ENCODE measurements at regions not wholly inside any gene's neighbourhood (a gene's known extent, or its start where the extent isn't known, plus 50 kb on each side); places are given as distances from the start of the nearest gene placed in this dataset.

DNA sequence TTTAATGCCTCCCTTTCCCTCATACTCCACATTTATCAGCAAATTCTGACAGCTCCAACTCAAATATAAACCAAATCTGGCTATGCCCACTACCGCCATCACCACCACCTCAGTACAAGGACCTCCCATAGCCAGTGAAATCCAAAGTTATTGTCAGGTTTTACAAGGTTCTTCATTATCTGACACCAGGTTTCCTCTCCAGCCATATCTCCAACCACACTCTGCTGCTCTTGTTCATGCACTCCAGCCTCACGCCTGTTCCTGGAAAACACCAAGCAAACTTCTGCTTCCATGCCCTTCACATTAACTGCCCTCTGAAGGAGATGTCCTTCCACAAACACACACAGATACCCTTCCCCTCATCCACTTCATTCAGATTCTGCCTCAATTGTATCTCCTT, 102.2 kb upstream of the MIR17HG start:
- TF ChIP-seq, protein P1, sequence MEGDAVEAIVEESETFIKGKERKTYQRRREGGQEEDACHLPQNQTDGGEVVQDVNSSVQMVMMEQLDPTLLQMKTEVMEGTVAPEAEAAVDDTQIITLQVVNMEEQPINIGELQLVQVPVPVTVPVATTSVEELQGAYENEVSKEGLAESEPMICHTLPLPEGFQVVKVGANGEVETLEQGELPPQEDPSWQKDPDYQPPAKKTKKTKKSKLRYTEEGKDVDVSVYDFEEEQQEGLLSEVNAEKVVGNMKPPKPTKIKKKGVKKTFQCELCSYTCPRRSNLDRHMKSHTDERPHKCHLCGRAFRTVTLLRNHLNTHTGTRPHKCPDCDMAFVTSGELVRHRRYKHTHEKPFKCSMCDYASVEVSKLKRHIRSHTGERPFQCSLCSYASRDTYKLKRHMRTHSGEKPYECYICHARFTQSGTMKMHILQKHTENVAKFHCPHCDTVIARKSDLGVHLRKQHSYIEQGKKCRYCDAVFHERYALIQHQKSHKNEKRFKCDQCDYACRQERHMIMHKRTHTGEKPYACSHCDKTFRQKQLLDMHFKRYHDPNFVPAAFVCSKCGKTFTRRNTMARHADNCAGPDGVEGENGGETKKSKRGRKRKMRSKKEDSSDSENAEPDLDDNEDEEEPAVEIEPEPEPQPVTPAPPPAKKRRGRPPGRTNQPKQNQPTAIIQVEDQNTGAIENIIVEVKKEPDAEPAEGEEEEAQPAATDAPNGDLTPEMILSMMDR (IDR thresholded peaks at IDR 0.05; ENCODE audit: poor library complexity), result no peak
- TF ChIP-seq EZH2 (IDR thresholded peaks at IDR 0.05; ENCODE audit: borderline replicate concordance) (no peak), EZH2phosphoT487 (IDR thresholded peaks at IDR 0.05; ENCODE audit: low read depth, severe bottlenecking, unreplicated experiment) (no peak)
